Subcutaneous abdominal adipose tissue (tissue), 5 donors: ENCODE measurements at regions not wholly inside any gene's neighbourhood (a gene's known extent, or its start where the extent isn't known, plus 50 kb on each side); places are given as distances from the start of the nearest gene placed in this dataset.

Experiments
- H3K27ac ChIP-seq: one replicate; pipeline ENCODE4 v1.7.0; 2013; ENCODE audit warnings: low read depth, mild to moderate bottlenecking, inconsistent platforms, low read length, moderate library complexity
- H3K27me3 ChIP-seq, 5 donors: one replicate each; pipeline ENCODE4 v1.7.0; 2013; ENCODE audit warnings: low read length in 5 of 5, inconsistent platforms in 1 of 5; ENCODE audit not compliant: control insufficient read depth in 5 of 5, insufficient read depth in 4 of 5
- H3K36me3 ChIP-seq, 5 donors: one replicate each; pipeline ENCODE4 v1.7.0; 2013; ENCODE audit warnings: low read length in 5 of 5; ENCODE audit not compliant: control insufficient read depth in 5 of 5, insufficient read depth in 5 of 5
- H3K4me1 ChIP-seq, 5 donors: one replicate each; pipeline ENCODE4 v1.7.0; 2013; ENCODE audit warnings: low read length in 5 of 5, mild to moderate bottlenecking in 3 of 5, moderate library complexity in 1 of 5; ENCODE audit not compliant: control insufficient read depth in 5 of 5, insufficient read depth in 5 of 5
- H3K4me3 ChIP-seq, 5 donors: one replicate each; pipeline ENCODE4 v1.7.0; 2013; ENCODE audit warnings: low read length in 5 of 5, low read depth in 1 of 5
- H3K9ac ChIP-seq, 5 donors: one replicate each; pipeline ENCODE4 v1.7.0; 2013; ENCODE audit warnings: low read length in 5 of 5, mild to moderate bottlenecking in 4 of 5, moderate library complexity in 3 of 5
- H3K9me3 ChIP-seq, 5 donors: one replicate each; pipeline ENCODE4 v1.7.0; 2013; ENCODE audit warnings: low read length in 5 of 5; ENCODE audit not compliant: control insufficient read depth in 5 of 5
- donor health status: healthy.
- donor health status: healthy.
- donor health status: healthy.
- donor health status: healthy.
- donor health status: healthy.

DNA sequence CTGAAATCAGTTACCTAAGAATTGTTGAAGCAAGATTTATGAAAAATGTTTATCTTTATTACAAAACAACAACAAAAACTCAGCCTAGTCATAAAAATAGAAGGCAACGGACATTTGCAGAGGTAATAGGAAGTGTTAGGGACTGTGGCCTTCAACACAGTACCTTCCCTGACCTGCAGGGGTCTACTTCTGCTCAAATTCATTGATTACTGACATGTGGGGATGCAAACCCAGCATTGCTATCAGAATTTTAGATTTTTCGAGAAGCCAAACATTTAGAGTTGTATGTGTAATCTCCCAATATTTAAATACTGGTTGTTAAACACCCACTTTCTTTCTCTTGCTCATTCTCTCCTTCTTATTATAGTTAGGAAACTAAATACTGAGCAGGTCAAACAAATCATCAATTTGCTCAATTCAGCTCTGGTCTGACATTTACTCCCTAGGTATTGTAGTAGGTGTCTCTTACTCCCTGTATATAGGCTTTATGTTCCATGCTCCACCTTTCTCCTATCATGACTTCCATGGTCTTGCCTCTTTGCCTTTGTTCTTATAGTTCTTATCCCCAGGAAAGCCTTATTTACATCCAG lies 198.5 kb downstream of the UBE2E3 start:
- H3K27ac ChIP-seq, result no peak overlapping the region
- no peaks in the 10 kb centered on the region for H3K9me3 ChIP-seq
- no peak overlapping the region for H3K9ac ChIP-seq
- no peaks in the 10 kb centered on the region for H3K27me3 ChIP-seq
- no peaks in the 10 kb centered on the region for H3K36me3 ChIP-seq
- no peaks in the 10 kb centered on the region for H3K4me1 ChIP-seq
- no peak overlapping the region for H3K4me3 ChIP-seq

DNA sequence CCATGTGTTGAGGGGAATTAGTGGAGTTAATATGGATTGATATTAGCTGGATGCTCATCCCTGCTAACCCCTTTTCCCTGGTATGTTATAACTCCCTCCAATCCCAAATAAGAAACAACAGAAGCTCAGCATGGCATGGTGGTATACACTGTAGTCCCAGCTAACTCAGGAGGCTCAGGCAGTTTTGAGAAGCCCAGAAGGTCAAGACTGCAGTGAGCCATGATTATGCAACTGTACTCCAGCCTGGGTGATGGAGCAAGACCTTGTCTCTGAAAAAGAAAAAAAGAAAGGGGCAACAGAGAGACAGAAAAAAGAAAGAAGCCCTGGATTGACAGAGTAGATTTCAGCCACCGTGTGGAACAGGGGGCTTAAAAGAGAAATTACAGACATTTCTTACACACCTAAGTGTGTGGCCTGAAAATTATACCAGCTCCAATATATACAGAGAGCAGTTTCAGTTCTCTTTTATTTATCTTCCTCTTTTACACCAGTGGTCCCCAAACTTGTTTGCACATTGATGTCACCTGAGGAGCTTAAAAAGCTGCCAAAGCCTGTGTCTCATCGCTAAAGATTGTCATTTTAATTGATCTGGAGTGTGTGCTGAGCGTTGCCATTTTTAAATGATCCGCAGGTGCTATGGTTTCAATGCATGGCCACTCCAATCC lies 203.6 kb downstream of the UBE2E3 start:
- Histone ChIP-seq H3K9me3 (no peaks in the 10 kb centered on the region), H3K36me3 (no peaks in the 10 kb centered on the region), H3K27me3 (no peaks in the 10 kb centered on the region), H3K27ac (no peak overlapping the region), H3K9ac (no peak overlapping the region), H3K4me3 (no peak overlapping the region), H3K4me1 (no peaks in the 10 kb centered on the region)

DNA sequence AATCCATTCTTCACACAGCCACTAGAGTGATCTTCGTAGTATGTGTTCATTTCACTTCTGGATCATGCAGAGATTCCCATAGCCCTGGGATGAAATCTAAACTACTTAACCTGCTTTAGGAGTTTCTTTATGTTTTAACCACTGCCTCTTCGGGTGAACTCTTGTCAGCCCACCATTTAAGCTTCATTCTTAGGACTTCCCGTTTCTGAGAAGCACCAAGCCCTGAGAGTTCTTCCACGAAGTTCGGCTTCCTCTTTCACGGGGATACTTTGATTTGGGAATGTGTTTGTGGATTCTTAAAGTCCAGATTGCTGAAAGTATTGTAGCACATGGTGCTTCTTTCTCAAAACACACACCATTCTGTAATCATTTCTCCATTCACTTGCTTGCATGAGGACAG lies 205.0 kb downstream of the UBE2E3 start:
- Histone ChIP-seq H3K9me3 (no peaks in the 10 kb centered on the region), H3K27ac (no peak overlapping the region), H3K4me3 (no peak overlapping the region), H3K27me3 (no peaks in the 10 kb centered on the region), H3K9ac (no peak overlapping the region), H3K4me1 (no peaks in the 10 kb centered on the region), H3K36me3 (no peaks in the 10 kb centered on the region)

DNA sequence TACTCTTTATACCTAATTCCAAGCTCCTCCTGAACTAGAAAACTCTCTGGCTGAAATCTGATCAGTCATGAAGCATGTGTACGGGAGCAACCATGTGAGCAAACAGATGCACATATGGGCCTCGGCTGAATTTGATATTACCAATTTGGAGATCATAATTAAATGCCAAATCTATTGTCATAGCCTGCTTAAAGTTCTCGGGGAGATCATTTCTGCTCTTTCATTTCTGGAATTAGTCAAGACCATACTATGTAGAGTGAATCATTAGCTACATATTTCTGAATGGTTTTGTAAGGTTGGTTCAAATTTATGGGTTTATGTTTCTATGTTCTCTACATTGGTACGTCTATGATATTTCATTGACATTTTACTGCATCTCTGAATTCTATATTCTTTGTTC lies 205.5 kb downstream of the UBE2E3 start:
- Histone ChIP-seq H3K27me3 (no peaks in the 10 kb centered on the region), H3K27ac (no peak overlapping the region), H3K36me3 (no peaks in the 10 kb centered on the region), H3K9ac (no peak overlapping the region), H3K9me3 (no peaks in the 10 kb centered on the region), H3K4me3 (no peak overlapping the region), H3K4me1 (no peaks in the 10 kb centered on the region)

DNA sequence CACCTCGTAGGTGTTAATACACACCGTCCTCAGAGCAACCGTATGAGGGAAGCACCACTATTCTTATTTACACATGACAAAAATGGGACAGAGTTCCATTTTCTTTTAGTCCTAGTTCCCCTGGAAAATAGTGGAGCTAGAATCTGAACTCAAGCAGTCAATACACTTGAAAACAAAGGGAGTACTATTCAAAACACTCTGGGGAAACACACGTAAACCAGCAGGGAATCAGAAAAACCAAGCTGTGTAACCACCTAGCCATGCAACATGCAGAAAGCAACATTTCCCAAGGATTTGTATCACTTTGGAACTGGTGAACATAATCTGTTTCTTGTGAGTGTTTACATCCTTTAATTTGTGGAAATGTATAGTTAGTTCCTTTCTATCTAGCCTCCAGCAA lies 208.2 kb downstream of the UBE2E3 start:
- H3K4me3 ChIP-seq, result no peak overlapping the region
- no peak overlapping the region for H3K27ac ChIP-seq
- no peaks in the 10 kb centered on the region for H3K27me3 ChIP-seq
- H3K9me3 ChIP-seq, result no peaks in the 10 kb centered on the region
- no peaks in the 10 kb centered on the region for H3K4me1 ChIP-seq
- no peak overlapping the region for H3K9ac ChIP-seq
- H3K36me3 ChIP-seq, result no peaks in the 10 kb centered on the region

DNA sequence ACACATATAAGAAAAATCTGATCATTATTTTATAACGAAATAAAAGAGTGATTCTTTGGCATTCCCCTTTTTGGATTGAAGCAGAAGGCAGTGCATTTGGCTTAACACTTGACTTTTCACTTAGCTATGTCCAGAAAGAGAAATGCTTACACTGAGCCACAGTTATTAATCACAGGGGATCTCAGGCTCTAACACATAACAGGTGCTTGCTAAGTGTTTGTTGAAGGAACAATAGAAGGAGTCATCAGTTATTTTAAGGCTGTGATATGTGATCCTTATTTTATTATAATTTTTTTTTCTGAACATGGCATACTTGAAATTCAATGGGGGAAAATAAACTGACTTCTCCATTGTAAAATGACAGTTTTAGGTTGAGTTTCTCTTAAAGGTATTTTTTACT lies 209.5 kb downstream of the UBE2E3 start:
- H3K9me3 ChIP-seq, result no peaks in the 10 kb centered on the region
- H3K27me3 ChIP-seq, result no peaks in the 10 kb centered on the region
- no peaks in the 10 kb centered on the region for H3K36me3 ChIP-seq
- H3K27ac ChIP-seq, result no peak overlapping the region
- no peak overlapping the region for H3K4me3 ChIP-seq
- H3K9ac ChIP-seq, result no peak overlapping the region
- no peaks in the 10 kb centered on the region for H3K4me1 ChIP-seq

DNA sequence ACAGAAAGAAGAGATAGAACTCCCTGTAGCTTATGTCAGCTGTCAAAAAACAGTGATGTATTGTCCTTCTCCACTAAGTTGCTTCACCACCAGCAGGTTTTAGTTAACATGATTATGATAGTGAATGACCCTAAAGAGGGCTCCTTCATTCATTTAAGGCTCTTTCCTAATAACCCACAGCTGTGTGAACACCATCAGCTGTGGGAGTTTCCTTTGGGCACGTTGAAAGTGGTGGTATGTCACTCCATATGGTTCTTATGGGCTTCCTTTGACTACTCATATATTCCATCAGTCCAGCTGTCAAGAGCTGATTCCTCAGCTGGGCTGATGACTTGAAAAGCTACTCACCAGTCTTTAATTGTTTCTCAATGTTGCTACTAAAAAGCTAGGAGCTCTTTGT lies 210.3 kb downstream of the UBE2E3 start:
- H3K27ac ChIP-seq, result no peak overlapping the region
- H3K4me1 ChIP-seq, result no peaks in the 10 kb centered on the region
- no peak overlapping the region for H3K9ac ChIP-seq
- H3K36me3 ChIP-seq, result no peaks in the 10 kb centered on the region
- H3K9me3 ChIP-seq, result no peaks in the 10 kb centered on the region
- H3K27me3 ChIP-seq, result no peaks in the 10 kb centered on the region
- no peak overlapping the region for H3K4me3 ChIP-seq

DNA sequence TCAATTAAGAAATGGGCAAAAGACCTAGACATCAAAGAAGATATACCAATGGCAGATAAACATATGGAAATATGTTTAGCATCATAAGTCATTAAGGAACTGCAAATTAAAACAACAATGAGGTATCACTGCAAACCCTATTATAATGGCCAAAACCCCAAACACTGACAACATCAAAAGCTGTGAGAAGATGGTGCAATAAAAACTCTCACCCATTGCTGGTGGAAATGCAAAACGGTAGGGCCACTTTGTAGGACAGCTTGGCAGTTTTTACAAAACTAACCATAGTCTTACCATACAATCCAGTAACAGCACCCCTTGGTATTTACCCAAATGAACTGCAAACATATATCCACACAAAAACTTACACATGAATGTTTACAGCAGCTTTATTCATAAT lies 213.1 kb downstream of the UBE2E3 start:
- H3K36me3 ChIP-seq, result no peaks in the 10 kb centered on the region
- no peaks in the 10 kb centered on the region for H3K9me3 ChIP-seq
- no peak overlapping the region for H3K9ac ChIP-seq
- H3K27me3 ChIP-seq, result no peaks in the 10 kb centered on the region
- H3K4me3 ChIP-seq, result no peak overlapping the region
- no peaks in the 10 kb centered on the region for H3K4me1 ChIP-seq
- H3K27ac ChIP-seq, result no peak overlapping the region

DNA sequence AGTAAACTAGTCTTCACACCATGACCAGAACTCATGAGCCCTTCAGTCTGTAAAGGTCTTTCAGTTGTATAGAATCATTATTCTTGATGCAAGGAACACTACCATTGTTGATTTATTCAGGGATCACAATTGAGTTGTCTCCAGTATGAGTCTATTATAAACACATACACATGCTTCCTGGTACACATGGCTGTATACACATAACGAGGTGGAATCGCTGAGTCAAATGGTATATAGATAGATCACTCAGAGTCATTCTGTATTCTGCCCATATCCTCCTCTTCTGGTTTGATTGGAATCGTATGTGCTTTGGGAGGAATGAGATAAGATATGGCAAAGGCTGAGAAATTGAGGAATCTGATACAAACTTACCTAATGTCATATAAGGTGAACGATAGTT lies 216.0 kb downstream of the UBE2E3 start:
- Histone ChIP-seq H3K9ac (no peak overlapping the region), H3K27ac (no peak overlapping the region)

DNA sequence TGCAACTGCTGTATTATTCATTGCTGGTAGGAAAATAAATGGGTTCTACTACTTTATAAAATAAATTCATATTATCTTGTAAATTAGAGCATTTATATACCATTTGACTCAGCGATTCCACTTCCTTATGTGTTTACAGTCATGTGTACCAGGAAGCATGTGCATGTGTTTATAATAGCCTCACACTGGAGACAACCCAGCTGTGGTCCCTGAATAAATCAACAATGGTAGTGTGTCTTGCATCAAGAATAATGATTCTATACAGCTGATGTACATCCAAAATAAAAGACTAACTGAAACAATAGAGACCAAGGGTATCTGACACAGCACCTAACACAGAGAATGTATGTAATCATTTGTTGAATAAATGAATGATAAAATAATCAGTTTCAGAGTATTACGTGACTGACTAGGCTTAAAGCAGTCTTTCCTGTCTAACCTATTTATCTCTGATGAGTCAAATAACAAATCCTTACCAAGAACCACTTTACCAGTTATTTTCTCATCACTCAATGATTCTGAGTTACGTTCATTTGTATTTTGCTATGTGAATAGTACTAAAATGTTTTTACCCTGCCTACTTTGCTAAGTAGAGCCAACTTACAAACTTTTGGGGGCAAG lies 216.8 kb downstream of the UBE2E3 start:
- Histone ChIP-seq H3K9me3 (no peaks in the 10 kb centered on the region), H3K27ac (no peak overlapping the region), H3K36me3 (no peaks in the 10 kb centered on the region), H3K27me3 (no peaks in the 10 kb centered on the region), H3K4me1 (no peaks in the 10 kb centered on the region), H3K4me3 (no peak overlapping the region), H3K9ac (no peak overlapping the region)

More for the DNA sequence above, 216.0 kb downstream of the UBE2E3 start:
- Histone ChIP-seq H3K4me3 (no peak overlapping the region), H3K36me3 (no peaks in the 10 kb centered on the region), H3K9me3 (no peaks in the 10 kb centered on the region), H3K27me3 (no peaks in the 10 kb centered on the region), H3K4me1 (no peaks in the 10 kb centered on the region)
